Parathyroid adenoma (tissue), 2 donors: ENCODE measurements at regions not wholly inside any gene's neighbourhood (a gene's known extent, or its start where the extent isn't known, plus 50 kb on each side); places are given as distances from the start of the nearest gene placed in this dataset.

Experiments used
- H2AFZ ChIP-seq: fragments of 300-600 bp; sonication (generic); one replicate; pipeline ENCODE4 v1.7.0; 2017; ENCODE audit warnings: antibody characterized with exemption, mild to moderate bottlenecking
- H3K27ac ChIP-seq: fragments of 300-600 bp; sonication (generic); one replicate; pipeline ENCODE4 v1.7.0; 2017
- H3K27me3 ChIP-seq: fragments of 300-600 bp; sonication (generic); one replicate; pipeline ENCODE4 v1.7.0; 2017; ENCODE audit warnings: low read length; ENCODE audit not compliant: control insufficient read depth, insufficient read depth
- H3K36me3 ChIP-seq: fragments of 300-600 bp; sonication (generic); one replicate; pipeline ENCODE4 v1.7.0; 2017; ENCODE audit warnings: low read length; ENCODE audit not compliant: control insufficient read depth, insufficient read depth
- H3K4me1 ChIP-seq: fragments of 300-600 bp; sonication (generic); one replicate; pipeline ENCODE4 v1.7.0; 2017; ENCODE audit warnings: control low read depth
- H3K4me2 ChIP-seq: fragments of 300-600 bp; sonication (generic); one replicate; pipeline ENCODE4 v1.7.0; 2017; ENCODE audit warnings: low read length
- H3K4me3 ChIP-seq: fragments of 300-600 bp; sonication (generic); one replicate; pipeline ENCODE4 v1.7.0; 2017; ENCODE audit warnings: low read depth, low read length
- H3K79me2 ChIP-seq: fragments of 300-600 bp; sonication (generic); one replicate; pipeline ENCODE4 v1.7.0; 2017; ENCODE audit warnings: control low read depth
- H3K9ac ChIP-seq: fragments of 300-600 bp; sonication (generic); one replicate; pipeline ENCODE4 v1.7.0; 2017; ENCODE audit warnings: mild to moderate bottlenecking
- H3K9me3 ChIP-seq: fragments of 300-600 bp; sonication (generic); one replicate; pipeline ENCODE4 v1.7.0; 2017; ENCODE audit warnings: low read length; ENCODE audit not compliant: control insufficient read depth
- TF ChIP-seq, protein P1 (sequence below): fragments of 300-600 bp; sonication (generic); IDR thresholded peaks from one replicate; pipeline ENCODE4 v1.7.0; 2017; ENCODE audit warnings: antibody characterized with exemption, mild to moderate bottlenecking
- donor health status: primary hyperparathyroidism.

DNA sequence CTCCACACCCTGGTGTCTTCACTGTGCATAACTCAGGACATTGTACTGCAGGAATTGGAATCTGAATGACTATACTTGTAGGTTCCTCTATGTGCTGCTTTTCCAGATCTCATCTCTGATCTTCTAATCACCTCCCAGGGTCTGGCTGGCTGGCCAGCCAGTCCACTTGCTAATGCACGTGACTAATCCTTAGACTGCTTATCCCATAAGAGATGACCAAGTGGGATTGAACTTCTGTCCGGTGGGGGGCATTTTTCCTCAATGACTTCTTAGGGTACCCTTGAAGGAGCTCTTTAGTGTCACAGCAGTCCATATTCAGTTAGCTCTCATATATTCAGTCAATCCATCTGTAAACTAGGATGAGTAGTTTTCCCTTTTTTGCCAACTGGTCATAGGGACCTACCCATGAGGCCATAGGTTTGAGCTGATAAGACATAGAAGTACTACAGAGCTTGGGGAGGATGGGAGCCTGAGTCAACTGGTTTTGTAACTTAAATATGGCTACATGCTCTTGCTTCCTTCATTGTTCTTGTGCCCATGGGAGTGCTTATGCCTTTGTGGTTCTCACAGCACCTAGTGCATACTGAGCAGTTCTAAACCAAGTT, 71.9 kb upstream of the WDR1 start:
- no peak overlapping the region for H2AFZ ChIP-seq
- H3K9me3 ChIP-seq, result no peaks in the 10 kb centered on the region
- no peaks in the 10 kb centered on the region for H3K36me3 ChIP-seq
- no peak overlapping the region for H3K9ac ChIP-seq
- H3K4me1 ChIP-seq, result no peaks in the 10 kb centered on the region
- TF ChIP-seq, protein P1, sequence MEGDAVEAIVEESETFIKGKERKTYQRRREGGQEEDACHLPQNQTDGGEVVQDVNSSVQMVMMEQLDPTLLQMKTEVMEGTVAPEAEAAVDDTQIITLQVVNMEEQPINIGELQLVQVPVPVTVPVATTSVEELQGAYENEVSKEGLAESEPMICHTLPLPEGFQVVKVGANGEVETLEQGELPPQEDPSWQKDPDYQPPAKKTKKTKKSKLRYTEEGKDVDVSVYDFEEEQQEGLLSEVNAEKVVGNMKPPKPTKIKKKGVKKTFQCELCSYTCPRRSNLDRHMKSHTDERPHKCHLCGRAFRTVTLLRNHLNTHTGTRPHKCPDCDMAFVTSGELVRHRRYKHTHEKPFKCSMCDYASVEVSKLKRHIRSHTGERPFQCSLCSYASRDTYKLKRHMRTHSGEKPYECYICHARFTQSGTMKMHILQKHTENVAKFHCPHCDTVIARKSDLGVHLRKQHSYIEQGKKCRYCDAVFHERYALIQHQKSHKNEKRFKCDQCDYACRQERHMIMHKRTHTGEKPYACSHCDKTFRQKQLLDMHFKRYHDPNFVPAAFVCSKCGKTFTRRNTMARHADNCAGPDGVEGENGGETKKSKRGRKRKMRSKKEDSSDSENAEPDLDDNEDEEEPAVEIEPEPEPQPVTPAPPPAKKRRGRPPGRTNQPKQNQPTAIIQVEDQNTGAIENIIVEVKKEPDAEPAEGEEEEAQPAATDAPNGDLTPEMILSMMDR, result no peak
- no peak overlapping the region for H3K4me2 ChIP-seq
- no peak overlapping the region for H3K4me3 ChIP-seq
- H3K27me3 ChIP-seq, result no peaks in the 10 kb centered on the region
- no peak overlapping the region for H3K27ac ChIP-seq
- H3K79me2 ChIP-seq, result no peaks in the 10 kb centered on the region

DNA sequence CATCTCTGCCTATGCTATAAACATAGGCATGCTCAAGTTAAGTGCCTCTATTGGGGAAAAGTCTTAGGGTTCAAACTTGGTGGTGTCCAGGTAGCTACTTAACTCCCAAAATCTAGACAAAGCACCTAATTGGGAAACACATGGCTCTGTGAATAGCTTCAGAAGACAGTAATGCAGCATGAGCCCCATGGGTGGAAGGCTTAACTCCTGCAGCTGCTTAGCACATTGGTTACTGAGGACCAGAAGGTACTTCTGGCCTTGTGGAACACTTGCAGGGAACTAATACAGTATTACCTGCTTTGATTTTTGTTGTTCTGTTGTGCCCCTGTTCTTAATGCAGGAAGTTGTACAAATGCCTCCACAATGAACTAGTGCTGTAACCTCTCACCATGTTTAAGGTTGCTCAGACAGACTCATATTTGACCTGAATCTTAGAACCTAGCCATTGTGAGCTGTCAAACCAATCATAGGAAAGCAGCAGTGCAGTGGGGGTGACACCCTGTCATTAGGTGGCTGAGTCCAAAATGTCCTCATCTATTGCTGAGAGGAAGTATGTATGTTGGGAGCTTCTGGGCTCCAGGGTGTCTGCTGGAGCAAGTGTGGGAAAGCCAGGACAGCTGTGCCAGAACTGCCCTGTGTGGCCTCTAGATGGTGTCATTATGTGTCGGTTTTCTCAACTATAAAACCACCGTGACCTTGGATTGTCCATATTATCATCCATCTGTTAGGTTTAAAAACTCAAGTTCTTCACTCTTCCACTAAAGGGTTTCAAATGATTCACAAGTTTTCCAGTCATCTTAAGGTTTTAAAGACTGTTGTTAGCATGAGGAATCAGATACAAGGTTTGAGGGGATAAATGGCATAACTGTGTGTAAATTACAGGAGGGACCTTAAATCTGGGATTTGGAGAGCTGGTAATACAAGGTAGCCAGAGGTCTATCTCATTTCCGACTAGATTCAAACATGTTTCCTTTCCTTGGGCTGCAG, 69.9 kb upstream of the WDR1 start:
- TF ChIP-seq, protein P1, result no peak
- no peak overlapping the region for H3K4me3 ChIP-seq
- H3K9me3 ChIP-seq, result no peaks in the 10 kb centered on the region
- H2AFZ ChIP-seq, result no peak overlapping the region
- H3K4me2 ChIP-seq, result no peak overlapping the region
- H3K4me1 ChIP-seq, result no peaks in the 10 kb centered on the region
- no peaks in the 10 kb centered on the region for H3K79me2 ChIP-seq
- H3K9ac ChIP-seq, result no peak overlapping the region
- H3K27me3 ChIP-seq, result no peaks in the 10 kb centered on the region
- H3K27ac ChIP-seq, result no peak overlapping the region
- H3K36me3 ChIP-seq, result no peaks in the 10 kb centered on the region

DNA sequence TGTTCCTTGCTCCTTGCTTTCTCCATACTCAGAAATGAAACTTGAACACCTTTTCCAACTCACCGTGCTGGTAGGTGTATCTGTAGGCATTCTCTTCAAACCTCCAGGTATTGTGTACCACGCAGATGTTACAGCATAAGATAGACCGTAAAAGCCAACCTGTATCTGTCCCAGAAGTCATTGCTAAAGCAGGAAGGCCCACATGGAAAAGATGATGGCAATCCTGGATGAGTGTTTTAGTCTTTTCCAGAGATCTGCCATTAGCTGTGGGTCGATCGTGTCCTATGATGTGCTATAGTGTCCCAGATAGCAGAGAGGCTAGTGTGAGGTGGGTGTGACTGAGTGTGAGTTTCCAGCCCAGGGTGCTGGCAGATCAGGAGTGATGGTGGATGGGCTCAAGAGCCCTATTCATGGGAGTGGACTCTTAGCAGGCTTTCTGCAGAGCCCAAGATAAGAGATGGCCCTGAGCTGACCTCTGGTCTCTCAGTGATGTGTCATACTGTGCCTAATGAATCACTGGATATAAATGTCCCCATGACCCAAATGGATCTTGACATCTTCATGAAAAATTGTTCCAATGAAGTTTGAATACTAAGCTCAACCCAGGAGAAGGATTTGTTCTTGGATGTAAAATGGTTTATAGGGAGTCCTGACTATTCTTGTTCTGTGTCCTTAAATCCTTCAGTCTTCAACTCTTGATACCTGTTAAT, 69.1 kb upstream of the WDR1 start:
- H3K27ac ChIP-seq, result no peak overlapping the region
- H3K4me2 ChIP-seq, result no peak overlapping the region
- TF ChIP-seq, protein P1, result no peak

DNA sequence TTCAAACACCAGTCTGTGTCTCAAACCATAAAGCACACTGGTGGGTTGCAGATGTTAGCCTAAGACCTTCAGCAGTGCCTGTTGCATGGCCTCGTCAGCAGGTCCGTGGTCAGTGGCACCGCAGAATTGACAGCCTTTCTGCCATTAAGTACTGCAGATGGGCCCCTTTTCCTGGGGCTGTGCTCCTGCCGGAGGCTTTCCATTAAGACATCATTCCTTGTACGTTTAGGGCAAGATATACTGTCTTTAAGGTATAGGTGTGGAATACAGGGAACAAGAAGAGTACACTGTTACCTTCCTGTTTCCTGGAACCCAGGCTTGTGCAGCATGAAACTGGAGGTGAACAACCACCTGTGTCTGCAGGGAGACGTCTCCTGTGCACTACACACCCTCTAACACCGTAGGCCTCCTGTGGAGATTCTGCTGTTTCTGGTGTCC, 67.9 kb upstream of the WDR1 start:
- Histone ChIP-seq H2AFZ (no peak overlapping the region), H3K9ac (no peak overlapping the region), H3K4me1 (no peaks in the 10 kb centered on the region), H3K27ac (no peak overlapping the region), H3K4me3 (no peak overlapping the region), H3K79me2 (no peaks in the 10 kb centered on the region), H3K9me3 (no peaks in the 10 kb centered on the region), H3K4me2 (no peak overlapping the region), H3K36me3 (no peaks in the 10 kb centered on the region), H3K27me3 (no peaks in the 10 kb centered on the region)
- TF ChIP-seq, protein P1, result no peak

More for the DNA sequence above, 69.1 kb upstream of the WDR1 start:
- H3K4me1 ChIP-seq, result no peaks in the 10 kb centered on the region
- H3K9ac ChIP-seq, result no peak overlapping the region
- no peaks in the 10 kb centered on the region for H3K36me3 ChIP-seq
- H3K79me2 ChIP-seq, result no peaks in the 10 kb centered on the region
- H3K9me3 ChIP-seq, result no peaks in the 10 kb centered on the region
- H2AFZ ChIP-seq, result no peak overlapping the region
- H3K4me3 ChIP-seq, result no peak overlapping the region
- no peaks in the 10 kb centered on the region for H3K27me3 ChIP-seq
